ENCODE measurements at regions not wholly inside any gene's neighbourhood (a gene's known extent, or its start where the extent isn't known, plus 50 kb on each side); places are given as distances from the start of the nearest gene placed in this dataset.

DNA sequence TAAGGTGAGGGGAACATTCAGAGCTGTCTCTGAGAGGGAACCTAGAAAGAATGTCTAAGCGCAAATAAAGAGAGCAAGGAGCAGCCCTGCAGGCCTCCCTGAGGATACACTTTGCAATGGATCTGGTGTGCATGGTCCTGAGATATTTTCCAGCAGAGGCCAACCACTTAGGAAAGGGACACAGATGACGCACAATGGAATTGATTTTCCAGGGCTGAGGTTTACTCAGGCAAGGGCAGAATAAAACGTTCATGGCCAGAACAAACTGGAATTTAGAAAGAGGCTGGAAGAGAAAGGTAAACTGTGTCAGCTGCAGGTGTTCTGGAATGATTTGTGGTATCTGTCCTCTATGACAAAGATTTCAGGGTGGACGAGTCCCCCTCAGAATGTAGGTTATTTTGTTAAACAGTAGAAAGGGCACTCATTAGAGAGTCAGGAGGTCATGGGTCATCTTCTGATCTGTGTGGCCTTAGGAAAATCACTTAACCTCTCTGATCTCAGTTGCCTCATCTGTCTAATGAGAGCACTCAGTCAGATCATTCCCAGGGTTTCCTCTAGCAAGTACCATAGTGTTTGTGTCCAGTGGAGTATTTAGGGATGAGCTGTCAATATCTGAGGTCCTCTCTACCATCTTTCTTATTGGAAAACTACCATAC, 61.8 kb upstream of the PGBD5 start:
- TF ChIP-seq, protein P1, sequence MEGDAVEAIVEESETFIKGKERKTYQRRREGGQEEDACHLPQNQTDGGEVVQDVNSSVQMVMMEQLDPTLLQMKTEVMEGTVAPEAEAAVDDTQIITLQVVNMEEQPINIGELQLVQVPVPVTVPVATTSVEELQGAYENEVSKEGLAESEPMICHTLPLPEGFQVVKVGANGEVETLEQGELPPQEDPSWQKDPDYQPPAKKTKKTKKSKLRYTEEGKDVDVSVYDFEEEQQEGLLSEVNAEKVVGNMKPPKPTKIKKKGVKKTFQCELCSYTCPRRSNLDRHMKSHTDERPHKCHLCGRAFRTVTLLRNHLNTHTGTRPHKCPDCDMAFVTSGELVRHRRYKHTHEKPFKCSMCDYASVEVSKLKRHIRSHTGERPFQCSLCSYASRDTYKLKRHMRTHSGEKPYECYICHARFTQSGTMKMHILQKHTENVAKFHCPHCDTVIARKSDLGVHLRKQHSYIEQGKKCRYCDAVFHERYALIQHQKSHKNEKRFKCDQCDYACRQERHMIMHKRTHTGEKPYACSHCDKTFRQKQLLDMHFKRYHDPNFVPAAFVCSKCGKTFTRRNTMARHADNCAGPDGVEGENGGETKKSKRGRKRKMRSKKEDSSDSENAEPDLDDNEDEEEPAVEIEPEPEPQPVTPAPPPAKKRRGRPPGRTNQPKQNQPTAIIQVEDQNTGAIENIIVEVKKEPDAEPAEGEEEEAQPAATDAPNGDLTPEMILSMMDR (IDR thresholded peaks at IDR 0.05; ENCODE audit: insufficient read depth, low read depth, low read length): no peak
- TF ChIP-seq EZH2 (IDR thresholded peaks at IDR 0.05; ENCODE audit: insufficient read depth, low read length): no peak
